Renal cortical epithelial cell (primary cell): ENCODE measurements at regions not wholly inside any gene's neighbourhood (a gene's known extent, or its start where the extent isn't known, plus 50 kb on each side); places are given as distances from the start of the nearest gene placed in this dataset.
A peak's percentile ranks its signal among the peaks of the same experiment; 100 is the strongest.
"Not testable (repeated sequence)": the region's sequence is repeated elsewhere in the genome, so short reads cannot be mapped to it uniquely, and the experiment has no call there.

Experiments used
- DNase-seq: peaks from one replicate; pipeline ENCODE4 v3.0.0-alpha.2; 2011; ENCODE audit warnings: low read depth

GRCh38 chr6:49370518-49370917, 92.5 kb downstream of the MMUT start:
- DNase-seq, result no peak

GRCh38 chr6:49366539-49366938, 96.5 kb downstream of the MMUT start:
- no peak for DNase-seq

GRCh38 chr6:49348561-49348960, 114.5 kb downstream of the MMUT start:
- DNase-seq, result no peak

GRCh38 chr6:49342410-49342809, 120.6 kb downstream of the MMUT start:
- DNase-seq, result no peak

- DNase-seq, result no peak
Measured at GRCh38 chr6:49341869-49342268, 121.2 kb downstream of the MMUT start.

- no peak for DNase-seq
Measured at GRCh38 chr6:49339096-49339495, 124.0 kb downstream of the MMUT start.

- DNase-seq, result peak; percentile 28
Measured at GRCh38 chr6:49336514-49337131, 126.4 kb downstream of the MMUT start.

- peak; percentile 62 for DNase-seq
Measured at GRCh38 chr6:49333345-49334125, 129.5 kb downstream of the MMUT start.

GRCh38 chr6:49332781-49333180, 130.3 kb downstream of the MMUT start:
- no peak for DNase-seq

- DNase-seq, result no peak
Measured at GRCh38 chr6:49329186-49329585, 133.9 kb downstream of the MMUT start.

- no peak for DNase-seq
Measured at GRCh38 chr6:49328051-49328744, 134.9 kb downstream of the MMUT start.

- DNase-seq, result no peak
Measured at GRCh38 chr6:49327571-49327970, 135.5 kb downstream of the MMUT start.

- DNase-seq, result no peak
Measured at GRCh38 chr6:49327005-49327404, 136.0 kb downstream of the MMUT start.

GRCh38 chr6:49326347-49326746, 136.7 kb downstream of the MMUT start:
- peak; percentile 66 for DNase-seq

GRCh38 chr6:49325891-49326290, 137.2 kb downstream of the MMUT start:
- DNase-seq, result no peak

GRCh38 chr6:49322861-49323260, 140.2 kb downstream of the MMUT start:
- DNase-seq, result no peak

GRCh38 chr6:49321561-49322072, 141.4 kb downstream of the MMUT start:
- no peak for DNase-seq

- DNase-seq, result no peak
Measured at GRCh38 chr6:49305010-49305409, 158.0 kb downstream of the MMUT start.

GRCh38 chr6:49304393-49304792, 158.7 kb downstream of the MMUT start:
- not testable (repeated sequence) for DNase-seq

GRCh38 chr6:49300911-49301310, 162.1 kb downstream of the MMUT start:
- no peak for DNase-seq

- DNase-seq, result no peak
Measured at GRCh38 chr6:49300443-49300842, 162.6 kb downstream of the MMUT start.

GRCh38 chr6:49299279-49299678, 163.8 kb downstream of the MMUT start:
- no peak for DNase-seq

- no peak for DNase-seq
Measured at GRCh38 chr6:49284180-49284579, 178.9 kb downstream of the MMUT start.
